BJ (cell line): ENCODE measurements at regions not wholly inside any gene's neighbourhood (a gene's known extent, or its start where the extent isn't known, plus 50 kb on each side); places are given as distances from the start of the nearest gene placed in this dataset.

Experiments
- CTCF ChIA-PET: fragments of 350-600 bp; formaldehyde crosslinking; extraction: SDS; loops from one replicate; lab custom pipeline; 2021; ENCODE audit warnings: antibody characterized with exemption, inconsistent platforms; lab: Yijun Ruan, JAX
- POLR2A ChIA-PET: fragments of 300-600 bp; sonication (Branson Sonifier 250); formaldehyde crosslinking; extraction: SDS; loops from one replicate; lab custom pipeline; 2021; ENCODE audit warnings: antibody characterized with exemption; lab: Charles Lee
- DNase-seq: peaks from one replicate; pipeline ENCODE4 v3.0.0-alpha.2; 2011; ENCODE audit warnings: low read depth
- H3K27me3 ChIP-seq: 2 replicates; pipeline ENCODE4 v1.6.0; 2011; ENCODE audit warnings: low read length; ENCODE audit not compliant: control insufficient read depth, insufficient read depth
- H3K36me3 ChIP-seq: 2 replicates; pipeline ENCODE4 v1.5.1; 2011; ENCODE audit warnings: low read length; ENCODE audit not compliant: control insufficient read depth, insufficient read depth
- H3K4me3 ChIP-seq: 2 replicates; pipeline ENCODE4 v1.5.1; 2011; ENCODE audit warnings: low read depth, mild to moderate bottlenecking, control low read depth, low read length
- CTCF ChIP-seq: IDR thresholded peaks from 2 replicates; pipeline ENCODE4 v1.5.1; 2011; ENCODE audit warnings: low read depth, mild to moderate bottlenecking, control low read depth, inconsistent platforms, low read length, moderate library complexity; ENCODE audit not compliant: insufficient read depth

DNA sequence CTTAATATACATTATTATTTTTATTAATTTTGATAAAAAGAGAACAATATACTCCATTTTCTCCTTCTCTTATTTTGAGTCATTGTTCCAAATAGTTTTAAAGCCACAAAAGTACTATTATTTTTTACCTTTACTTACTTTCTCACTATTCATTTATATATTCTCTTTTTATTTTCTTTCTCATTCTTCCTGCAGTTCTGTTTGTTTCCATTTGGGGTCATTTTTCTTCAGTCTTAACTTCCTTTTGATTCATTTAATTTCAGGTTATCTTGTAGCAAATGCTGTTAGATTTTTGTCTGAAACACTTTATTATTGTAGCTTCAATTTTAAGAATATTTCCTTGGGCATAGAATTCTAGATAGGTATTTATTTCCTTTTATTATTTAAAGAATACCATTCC lies 438.6 kb upstream of the EPHA5 start:
- DNase-seq = no peak
- ChIA-PET CTCF (no interaction called here), POLR2A (no interaction called here)
- H3K36me3 ChIP-seq = no peaks in the 10 kb centered on the region
- no peaks in the 10 kb centered on the region for H3K27me3 ChIP-seq
- H3K4me3 ChIP-seq = no peak overlapping the region
- TF ChIP-seq CTCF = no peak

GRCh38 chr4:66097218-66097617 lies 426.9 kb upstream of the EPHA5 start:
- no peak for DNase-seq
- Histone ChIP-seq H3K4me3 (no peak overlapping the region), H3K27me3 (no peaks in the 10 kb centered on the region), H3K36me3 (no peaks in the 10 kb centered on the region)
- ChIA-PET POLR2A (no interaction called here), CTCF (no interaction called here)
- TF ChIP-seq CTCF = no peak

DNA sequence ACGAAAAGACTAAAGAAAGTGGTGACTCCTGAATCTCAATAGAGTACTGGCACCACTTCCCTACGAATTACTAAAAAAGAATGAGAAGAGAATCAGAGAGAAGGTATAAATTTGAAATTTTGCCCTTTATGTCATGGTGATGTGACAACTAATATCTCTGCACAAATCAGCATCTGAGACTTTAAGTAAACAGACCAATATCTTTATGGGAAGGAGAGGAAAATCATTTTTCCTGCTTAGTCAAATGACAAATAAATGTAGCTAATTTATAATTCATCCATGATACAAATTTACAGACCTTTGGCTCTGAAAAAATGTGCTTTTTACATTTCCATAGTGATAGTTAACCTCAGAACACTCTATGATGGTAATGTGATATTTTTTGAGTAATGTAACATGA lies 424.8 kb upstream of the EPHA5 start:
- Histone ChIP-seq H3K27me3 (no peaks in the 10 kb centered on the region), H3K36me3 (no peaks in the 10 kb centered on the region), H3K4me3 (no peak overlapping the region)
- CTCF ChIA-PET = no interaction called here
- no peak for TF ChIP-seq CTCF
- no peak for DNase-seq
- POLR2A ChIA-PET = no interaction called here

DNA sequence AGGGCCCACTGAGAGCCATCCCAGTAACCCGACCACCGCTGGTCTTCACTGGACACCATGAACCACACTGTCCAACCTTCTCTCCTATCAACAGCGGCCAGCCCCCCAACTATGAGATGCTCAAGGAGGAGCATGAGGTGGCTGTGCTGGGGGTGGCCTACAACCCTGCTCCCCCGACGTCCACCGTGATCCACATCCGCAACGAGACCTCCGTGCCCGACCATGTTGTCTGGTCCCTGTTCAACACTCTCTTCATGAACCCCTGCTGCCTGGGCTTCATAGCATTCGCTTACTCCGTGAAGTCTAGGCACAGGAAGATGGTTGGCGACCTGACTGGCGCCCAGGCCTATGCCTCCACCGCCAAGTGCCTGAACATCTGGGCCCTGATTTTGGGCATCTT lies 423.8 kb upstream of the EPHA5 start:
- POLR2A ChIA-PET = no interaction called here
- H3K36me3 ChIP-seq = no peaks in the 10 kb centered on the region
- TF ChIP-seq CTCF = no peak
- DNase-seq = no peak
- H3K27me3 ChIP-seq = no peaks in the 10 kb centered on the region
- CTCF ChIA-PET = no interaction called here
- no peak overlapping the region for H3K4me3 ChIP-seq

DNA sequence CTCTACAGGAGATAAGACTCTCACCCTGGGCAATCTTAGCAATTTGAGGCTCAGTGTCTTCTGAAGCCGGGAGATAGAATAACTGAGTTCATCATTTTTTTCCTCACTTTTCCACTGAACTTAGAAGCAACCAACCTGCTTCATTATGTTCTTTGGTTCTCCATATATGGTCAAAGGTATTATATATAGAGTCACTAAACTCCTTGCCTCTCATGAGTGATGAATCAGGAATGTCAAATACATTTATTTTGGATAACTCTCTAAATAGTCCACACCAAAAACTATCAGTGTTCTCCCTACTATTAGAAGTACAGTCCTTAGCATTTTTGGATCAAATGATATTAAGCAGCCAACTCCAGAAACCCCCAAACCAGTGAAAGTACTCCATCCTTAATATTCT lies 421.5 kb upstream of the EPHA5 start:
- Histone ChIP-seq H3K4me3 (no peak overlapping the region), H3K36me3 (no peaks in the 10 kb centered on the region), H3K27me3 (no peaks in the 10 kb centered on the region)
- no peak for TF ChIP-seq CTCF
- POLR2A ChIA-PET = no interaction called here
- no peak for DNase-seq
- CTCF ChIA-PET = no interaction called here
